NB4 (cell line): ENCODE measurements at regions not wholly inside any gene's neighbourhood (a gene's known extent, or its start where the extent isn't known, plus 50 kb on each side); places are given as distances from the start of the nearest gene placed in this dataset.

ENCODE experiments used
- MYC ChIP-seq: IDR thresholded peaks from 2 replicates; pipeline ENCODE4 v1.6.1; 2011; ENCODE audit warnings: low read depth, low read length
- POLR2A ChIP-seq: IDR thresholded peaks from 2 replicates; pipeline ENCODE4 v1.6.1; 2011; ENCODE audit warnings: mild to moderate bottlenecking; ENCODE audit not compliant: insufficient read length; ENCODE audit errors: extremely low read depth
- TF ChIP-seq, protein P1 (sequence below): IDR thresholded peaks from one replicate; pipeline ENCODE4 v1.5.1; 2012; ENCODE audit warnings: low read depth, low read length
- TF ChIP-seq, protein P2 (sequence below): IDR thresholded peaks from 2 replicates; pipeline ENCODE4 v1.6.1; 2011; ENCODE audit warnings: low read depth, low read length

- TF ChIP-seq, protein P1, sequence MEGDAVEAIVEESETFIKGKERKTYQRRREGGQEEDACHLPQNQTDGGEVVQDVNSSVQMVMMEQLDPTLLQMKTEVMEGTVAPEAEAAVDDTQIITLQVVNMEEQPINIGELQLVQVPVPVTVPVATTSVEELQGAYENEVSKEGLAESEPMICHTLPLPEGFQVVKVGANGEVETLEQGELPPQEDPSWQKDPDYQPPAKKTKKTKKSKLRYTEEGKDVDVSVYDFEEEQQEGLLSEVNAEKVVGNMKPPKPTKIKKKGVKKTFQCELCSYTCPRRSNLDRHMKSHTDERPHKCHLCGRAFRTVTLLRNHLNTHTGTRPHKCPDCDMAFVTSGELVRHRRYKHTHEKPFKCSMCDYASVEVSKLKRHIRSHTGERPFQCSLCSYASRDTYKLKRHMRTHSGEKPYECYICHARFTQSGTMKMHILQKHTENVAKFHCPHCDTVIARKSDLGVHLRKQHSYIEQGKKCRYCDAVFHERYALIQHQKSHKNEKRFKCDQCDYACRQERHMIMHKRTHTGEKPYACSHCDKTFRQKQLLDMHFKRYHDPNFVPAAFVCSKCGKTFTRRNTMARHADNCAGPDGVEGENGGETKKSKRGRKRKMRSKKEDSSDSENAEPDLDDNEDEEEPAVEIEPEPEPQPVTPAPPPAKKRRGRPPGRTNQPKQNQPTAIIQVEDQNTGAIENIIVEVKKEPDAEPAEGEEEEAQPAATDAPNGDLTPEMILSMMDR = no peak
- TF ChIP-seq POLR2A = no peak
- TF ChIP-seq, protein P2, sequence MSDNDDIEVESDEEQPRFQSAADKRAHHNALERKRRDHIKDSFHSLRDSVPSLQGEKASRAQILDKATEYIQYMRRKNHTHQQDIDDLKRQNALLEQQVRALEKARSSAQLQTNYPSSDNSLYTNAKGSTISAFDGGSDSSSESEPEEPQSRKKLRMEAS = no peak
- no peak for TF ChIP-seq MYC
These were observed 349.7 kb upstream of the GALNT5 start for GRCh38 chr2:156907806-156908205.
